ENCODE measurements at regions not wholly inside any gene's neighbourhood (a gene's known extent, or its start where the extent isn't known, plus 50 kb on each side); places are given as distances from the start of the nearest gene placed in this dataset.

GRCh38 chr2:188032306-188032705 is 259.4 kb upstream of the GULP1 start:
- TF ChIP-seq CTCF (conservative IDR thresholded peaks at IDR 0.05) (no peak), ZFX (IDR thresholded peaks at IDR 0.05) (no peak)
